GM21423 (cell line): ENCODE measurements at regions not wholly inside any gene's neighbourhood (a gene's known extent, or its start where the extent isn't known, plus 50 kb on each side); places are given as distances from the start of the nearest gene placed in this dataset.
A peak's percentile ranks its signal among the peaks of the same experiment; 100 is the strongest.
"Not testable (repeated sequence)": the region's sequence is repeated elsewhere in the genome, so short reads cannot be mapped to it uniquely, and the experiment has no call there.

Experiments
- ATAC-seq: cut with Tn5 transposase; IDR thresholded peaks from one replicate; pipeline ENCODE4 v1.9.1; 2021; ENCODE audit warnings: mild to moderate bottlenecking, moderate library complexity; ENCODE audit not compliant: unreplicated experiment

- ATAC-seq, result no peak
Observed at GRCh38 chr9:108430655-108431054, 425.1 kb downstream of the ACTL7B start.

- no peak for ATAC-seq
Observed at GRCh38 chr9:108427751-108428150, 428.0 kb downstream of the ACTL7B start.

- not testable (repeated sequence) for ATAC-seq
Observed at GRCh38 chr9:108426421-108426940, 429.3 kb downstream of the ACTL7B start.

- ATAC-seq, result no peak
Observed at GRCh38 chr9:108423433-108423832, 432.4 kb downstream of the ACTL7B start.

GRCh38 chr9:108419379-108419778, 436.4 kb downstream of the ACTL7B start:
- ATAC-seq, result no peak

GRCh38 chr9:108417726-108418125, 438.1 kb downstream of the ACTL7B start:
- no peak for ATAC-seq

- ATAC-seq, result no peak
Observed at GRCh38 chr9:108417312-108417711, 438.5 kb downstream of the ACTL7B start.

GRCh38 chr9:108416324-108416723, 439.5 kb downstream of the ACTL7B start:
- ATAC-seq, result no peak

- no peak for ATAC-seq
Observed at GRCh38 chr9:108413809-108414208, 442.0 kb downstream of the ACTL7B start.

GRCh38 chr9:108412755-108413154, 443.0 kb downstream of the ACTL7B start:
- ATAC-seq, result no peak

- ATAC-seq, result no peak
Observed at GRCh38 chr9:108411632-108412031, 444.2 kb downstream of the ACTL7B start.

GRCh38 chr9:108410161-108410560, 445.6 kb downstream of the ACTL7B start:
- no peak for ATAC-seq

GRCh38 chr9:108400297-108400696, 455.5 kb downstream of the ACTL7B start:
- no peak for ATAC-seq

- ATAC-seq, result no peak
Observed at GRCh38 chr9:108399851-108400250, 455.9 kb downstream of the ACTL7B start.

GRCh38 chr9:108397286-108397685, 458.5 kb downstream of the ACTL7B start:
- no peak for ATAC-seq

GRCh38 chr9:108396611-108397010, 459.2 kb downstream of the ACTL7B start:
- no peak for ATAC-seq

GRCh38 chr9:108396193-108396592, 459.6 kb downstream of the ACTL7B start:
- ATAC-seq, result no peak

GRCh38 chr9:108395421-108395820, 460.4 kb downstream of the ACTL7B start:
- ATAC-seq, result no peak

- no peak for ATAC-seq
Observed at GRCh38 chr9:108394726-108395125, 461.1 kb downstream of the ACTL7B start.

- ATAC-seq, result not testable (repeated sequence)
Observed at GRCh38 chr9:108393481-108394001, 462.2 kb downstream of the ACTL7B start.

- no peak for ATAC-seq
Observed at GRCh38 chr9:108392877-108393276, 462.9 kb downstream of the ACTL7B start.

GRCh38 chr9:108389056-108389455, 466.7 kb downstream of the ACTL7B start:
- peak; percentile 96 for ATAC-seq

GRCh38 chr9:108386859-108387384, 468.9 kb downstream of the ACTL7B start:
- ATAC-seq, result no peak
